GM12864 (cell line): ENCODE measurements at regions not wholly inside any gene's neighbourhood (a gene's known extent, or its start where the extent isn't known, plus 50 kb on each side); places are given as distances from the start of the nearest gene placed in this dataset.

Experiments used
- DNase-seq: peaks from one replicate; pipeline ENCODE4 v3.0.0-alpha.2; 2011; ENCODE audit warnings: low read depth
- H3K4me3 ChIP-seq: 2 replicates; pipeline ENCODE4 v1.5.1; 2011; ENCODE audit warnings: mild to moderate bottlenecking, low read depth, low read length, control low read depth
- CTCF ChIP-seq: IDR thresholded peaks from 2 replicates; pipeline ENCODE4 v1.5.1; 2011; ENCODE audit warnings: low read depth, mild to moderate bottlenecking, moderate library complexity, low read length, control low read depth, inconsistent platforms; ENCODE audit errors: missing control alignments

- H3K4me3 ChIP-seq: no peak overlapping the region
- TF ChIP-seq CTCF: no peak
- no peak for DNase-seq
These were observed 74.7 kb downstream of the FAM217A start for GRCh38 chr6:4004249-4004648.

- TF ChIP-seq CTCF: peak; percentile 37
- no peak for DNase-seq
- H3K4me3 ChIP-seq: no peak overlapping the region
These were observed 70.5 kb downstream of the FAM217A start for GRCh38 chr6:4008324-4009047.

GRCh38 chr6:4009486-4009885 is 69.5 kb downstream of the FAM217A start:
- no peak for DNase-seq
- TF ChIP-seq CTCF: no peak
- no peak overlapping the region for H3K4me3 ChIP-seq

- H3K4me3 ChIP-seq: no peak overlapping the region
- DNase-seq: no peak
- no peak for TF ChIP-seq CTCF
These were observed 68.9 kb downstream of the FAM217A start for GRCh38 chr6:4010048-4010447.

GRCh38 chr6:4010689-4011090 is 68.2 kb downstream of the FAM217A start:
- no peak overlapping the region for H3K4me3 ChIP-seq
- no peak for DNase-seq
- no peak for TF ChIP-seq CTCF

GRCh38 chr6:4012826-4013225 is 66.1 kb downstream of the FAM217A start:
- no peak overlapping the region for H3K4me3 ChIP-seq
- DNase-seq: no peak
- TF ChIP-seq CTCF: no peak
